Nephron progenitor cell (in vitro differentiated cells): ENCODE measurements at regions not wholly inside any gene's neighbourhood (a gene's known extent, or its start where the extent isn't known, plus 50 kb on each side); places are given as distances from the start of the nearest gene placed in this dataset.
A peak's percentile ranks its signal among the peaks of the same experiment; 100 is the strongest.

Experiments
- DNase-seq: peaks from one replicate; pipeline ENCODE4 v3.0.0; 2021
- H3K27ac Mint-ChIP-seq: 2 replicates; pipeline ENCODE4 v1.8.0; 2021; ENCODE audit warnings: mild to moderate bottlenecking, moderate library complexity, mixed read lengths
- H3K27me3 Mint-ChIP-seq: 2 replicates; pipeline ENCODE4 v1.8.0; 2021; ENCODE audit warnings: mild to moderate bottlenecking, low read depth, mixed read lengths; ENCODE audit not compliant: poor library complexity
- H3K36me3 Mint-ChIP-seq: 2 replicates; pipeline ENCODE4 v1.8.0; 2021; ENCODE audit warnings: low read depth, mixed read lengths
- H3K4me1 Mint-ChIP-seq: 2 replicates; pipeline ENCODE4 v1.8.0; 2021; ENCODE audit warnings: mixed read lengths
- H3K4me3 Mint-ChIP-seq: 2 replicates; pipeline ENCODE4 v1.8.0; 2021; ENCODE audit warnings: mild to moderate bottlenecking, moderate library complexity, mixed read lengths
- H3K9me3 Mint-ChIP-seq: 2 replicates; pipeline ENCODE4 v1.8.0; 2021; ENCODE audit warnings: mild to moderate bottlenecking, moderate library complexity, mixed read lengths
- TF ChIP-seq, protein P1 (sequence below): fragments of 200-600 bp; sonication (generic); IDR thresholded peaks from 2 replicates; pipeline ENCODE4 v1.5.0; 2021; ENCODE audit warnings: antibody characterized with exemption

GRCh38 chr5:83414601-83415000 is 56.9 kb upstream of the VCAN start:
- Mint-ChIP-seq H3K4me1 (peaks cover 10% of the 10 kb centered on the region), H3K36me3 (no peaks in the 10 kb centered on the region), H3K4me3 (no peak overlapping the region), H3K27ac (no peak overlapping the region), H3K27me3 (peaks cover 8% of the 10 kb centered on the region), H3K9me3 (peaks cover 28% of the 10 kb centered on the region)
- no peak for DNase-seq
- TF ChIP-seq, protein P1, sequence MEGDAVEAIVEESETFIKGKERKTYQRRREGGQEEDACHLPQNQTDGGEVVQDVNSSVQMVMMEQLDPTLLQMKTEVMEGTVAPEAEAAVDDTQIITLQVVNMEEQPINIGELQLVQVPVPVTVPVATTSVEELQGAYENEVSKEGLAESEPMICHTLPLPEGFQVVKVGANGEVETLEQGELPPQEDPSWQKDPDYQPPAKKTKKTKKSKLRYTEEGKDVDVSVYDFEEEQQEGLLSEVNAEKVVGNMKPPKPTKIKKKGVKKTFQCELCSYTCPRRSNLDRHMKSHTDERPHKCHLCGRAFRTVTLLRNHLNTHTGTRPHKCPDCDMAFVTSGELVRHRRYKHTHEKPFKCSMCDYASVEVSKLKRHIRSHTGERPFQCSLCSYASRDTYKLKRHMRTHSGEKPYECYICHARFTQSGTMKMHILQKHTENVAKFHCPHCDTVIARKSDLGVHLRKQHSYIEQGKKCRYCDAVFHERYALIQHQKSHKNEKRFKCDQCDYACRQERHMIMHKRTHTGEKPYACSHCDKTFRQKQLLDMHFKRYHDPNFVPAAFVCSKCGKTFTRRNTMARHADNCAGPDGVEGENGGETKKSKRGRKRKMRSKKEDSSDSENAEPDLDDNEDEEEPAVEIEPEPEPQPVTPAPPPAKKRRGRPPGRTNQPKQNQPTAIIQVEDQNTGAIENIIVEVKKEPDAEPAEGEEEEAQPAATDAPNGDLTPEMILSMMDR = no peak

- DNase-seq = no peak
- H3K4me1 Mint-ChIP-seq = peaks cover 10% of the 10 kb centered on the region
Observed at GRCh38 chr5:83417884-83418283, 53.7 kb upstream of the VCAN start.

GRCh38 chr5:83418356-83419321 is 52.9 kb upstream of the VCAN start:
- Mint-ChIP-seq H3K27ac (peak overlapping the region; percentile 9), H3K4me1 (peaks cover 10% of the 10 kb centered on the region), H3K9me3 (peaks cover 16% of the 10 kb centered on the region), H3K36me3 (peaks cover 17% of the 10 kb centered on the region), H3K4me3 (no peak overlapping the region), H3K27me3 (peaks cover 12% of the 10 kb centered on the region)
- TF ChIP-seq, protein P1 = no peak
- no peak for DNase-seq

More at GRCh38 chr5:83417884-83418283, 53.7 kb upstream of the VCAN start:
- TF ChIP-seq, protein P1 = no peak
- H3K4me3 Mint-ChIP-seq = no peak overlapping the region
- no peak overlapping the region for H3K27ac Mint-ChIP-seq
- H3K9me3 Mint-ChIP-seq = peaks cover 16% of the 10 kb centered on the region
- peaks cover 12% of the 10 kb centered on the region for H3K27me3 Mint-ChIP-seq
- peaks cover 17% of the 10 kb centered on the region for H3K36me3 Mint-ChIP-seq
